ENCODE measurements at regions not wholly inside any gene's neighbourhood (a gene's known extent, or its start where the extent isn't known, plus 50 kb on each side); places are given as distances from the start of the nearest gene placed in this dataset.
A peak's percentile ranks its signal among the peaks of the same experiment; 100 is the strongest.
"Not testable (repeated sequence)": the region's sequence is repeated elsewhere in the genome, so short reads cannot be mapped to it uniquely, and the experiment has no call there.

DNA sequence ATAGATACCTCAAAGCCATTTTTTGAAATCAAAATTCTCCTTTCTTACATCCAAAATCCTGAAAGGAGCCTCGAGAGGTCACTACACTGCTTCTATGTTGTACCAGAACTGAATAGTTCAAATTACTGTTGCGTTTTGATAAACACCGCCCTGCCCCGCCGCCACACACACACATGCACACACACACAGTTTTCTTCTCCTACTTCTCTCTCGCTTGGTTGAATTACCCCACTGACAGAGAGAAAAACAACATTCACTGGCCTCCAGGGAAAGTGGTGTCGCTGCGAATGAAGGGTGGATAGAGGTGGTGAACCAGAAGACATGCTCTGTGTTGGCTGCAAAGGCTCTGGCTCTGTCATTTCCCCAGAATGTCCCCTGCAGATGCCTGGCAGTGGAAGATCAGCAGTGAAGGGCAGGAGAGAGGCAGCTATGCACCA, 183.4 kb upstream of the RFC3 start:
- DNase-seq = no peak

DNA sequence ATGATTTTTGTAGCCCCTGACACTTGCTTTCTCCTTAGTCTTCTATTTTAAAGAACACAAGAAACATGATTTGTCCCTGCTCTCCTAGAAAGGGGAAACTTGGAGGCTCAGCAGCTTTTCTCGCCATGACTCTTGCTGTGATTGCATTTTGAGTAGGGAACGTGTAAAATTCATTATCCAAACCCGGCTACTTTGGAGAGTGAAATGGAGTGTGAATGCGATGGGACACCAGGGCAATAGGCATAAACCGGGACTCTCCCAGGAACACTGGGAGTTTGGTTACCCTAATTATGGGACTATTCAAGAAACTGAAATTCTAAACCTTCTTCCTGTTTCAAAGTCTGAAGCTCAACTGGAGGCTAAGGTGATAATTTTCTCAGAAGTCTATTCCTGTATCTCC, 181.7 kb upstream of the RFC3 start:
- DNase-seq = no peak

DNA sequence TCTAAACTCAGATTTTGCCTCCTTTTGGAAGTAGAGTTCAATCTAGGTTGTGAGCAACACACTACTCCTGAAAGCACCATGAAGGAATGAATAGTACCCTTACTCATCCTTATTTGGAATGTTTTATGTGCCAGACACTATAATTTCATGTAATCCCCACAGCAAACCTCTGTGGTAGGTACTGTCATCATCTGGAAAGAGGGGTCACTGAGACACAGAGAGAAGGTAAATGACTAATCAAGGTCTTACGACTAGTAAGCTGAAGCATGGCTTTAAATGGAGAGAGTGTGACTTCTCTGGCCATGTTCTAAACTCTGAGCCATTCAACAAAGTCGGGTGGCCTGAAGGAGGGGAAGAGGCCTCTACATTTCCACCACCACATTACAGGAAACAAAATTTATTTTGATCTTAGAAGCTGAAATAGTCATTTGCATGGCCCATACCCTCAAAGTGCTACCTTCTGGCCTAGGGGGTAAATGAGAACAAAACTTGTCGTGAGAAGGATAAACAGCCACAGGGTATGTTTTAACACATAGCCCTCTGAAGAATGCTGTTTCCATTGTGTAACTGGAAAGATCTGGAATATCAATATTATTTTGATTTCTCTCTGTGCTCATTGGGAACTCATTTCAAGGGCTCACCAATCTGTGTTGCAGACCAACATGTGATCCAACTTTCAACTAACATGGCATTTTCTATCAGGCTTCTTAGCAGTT, 180.8 kb upstream of the RFC3 start:
- no peak for DNase-seq

DNA sequence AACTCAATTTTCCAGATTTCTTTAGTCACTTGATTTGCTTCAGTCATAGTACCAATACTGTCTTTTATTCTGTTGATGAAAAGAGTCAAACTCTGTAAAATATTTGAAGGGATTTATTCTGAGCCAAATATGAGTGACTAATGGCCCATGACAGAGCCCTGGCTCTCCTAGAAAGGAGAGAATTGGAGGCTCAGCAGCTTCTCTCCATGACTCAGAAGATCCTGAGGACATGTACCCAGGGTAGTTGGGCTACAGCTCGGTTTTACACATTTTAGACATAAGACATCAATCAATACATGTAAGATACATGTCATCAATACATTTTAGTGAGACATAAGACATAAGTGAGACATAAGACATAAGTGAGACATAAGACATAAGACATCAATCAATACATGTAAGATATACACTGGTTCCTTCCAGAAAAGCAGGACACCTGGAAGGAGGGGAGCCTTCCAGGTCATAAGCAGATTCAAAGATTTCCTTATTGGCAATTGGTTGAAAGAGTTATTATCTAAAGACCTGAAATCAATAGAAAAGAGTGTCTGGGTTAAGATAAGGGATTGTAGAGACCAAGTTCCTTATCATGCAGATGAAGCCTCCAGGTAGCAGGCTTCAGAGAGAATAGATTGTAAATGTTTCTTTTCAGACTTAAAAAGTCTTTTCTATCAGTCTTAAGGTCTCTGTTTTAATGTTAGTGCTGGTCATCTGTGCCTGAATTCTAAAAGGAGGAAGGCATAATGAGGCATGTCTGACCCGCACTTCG, 179.8 kb upstream of the RFC3 start:
- no peak for DNase-seq

DNA sequence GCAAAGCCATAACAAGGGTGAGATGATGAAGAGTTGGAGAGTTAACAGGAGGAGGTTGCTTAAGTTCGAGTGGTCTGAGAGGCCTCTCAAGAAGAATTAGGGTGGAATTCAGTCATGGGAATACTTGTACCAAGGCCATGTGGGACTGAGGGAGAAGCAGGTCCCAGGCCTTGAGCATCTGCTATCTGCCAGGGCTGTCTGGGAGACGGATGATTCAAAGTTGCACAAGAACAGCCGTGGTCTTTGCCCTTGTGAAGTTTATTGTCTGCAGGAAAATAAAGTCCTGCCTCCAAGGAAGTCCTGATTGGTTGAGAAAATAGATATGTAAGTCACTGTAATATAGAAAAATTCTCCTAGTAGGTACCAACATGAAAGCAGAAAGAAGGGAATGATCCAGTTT, 178.8 kb upstream of the RFC3 start:
- DNase-seq = no peak

DNA sequence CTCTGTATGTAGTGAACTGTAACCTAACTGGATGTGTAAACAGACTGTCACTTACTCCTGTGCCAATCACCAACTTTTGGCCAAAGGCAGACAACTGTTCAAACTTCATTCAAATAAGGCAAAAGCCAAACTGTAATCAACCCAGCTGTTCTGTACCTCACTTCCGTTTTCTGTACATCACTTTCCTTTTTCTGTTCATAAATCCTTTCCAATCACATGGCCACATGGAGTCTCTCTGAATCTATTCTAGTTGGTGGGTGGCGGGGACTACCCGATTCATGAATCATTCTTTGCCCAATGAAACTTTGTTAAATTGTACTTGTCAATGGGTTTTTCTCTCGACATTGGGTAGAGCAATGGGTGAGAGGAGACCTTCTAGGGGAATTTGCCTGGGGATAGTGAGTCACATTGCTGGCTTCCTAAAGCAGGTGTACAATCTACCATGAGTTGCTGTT, 178.3 kb upstream of the RFC3 start:
- DNase-seq = no peak

DNA sequence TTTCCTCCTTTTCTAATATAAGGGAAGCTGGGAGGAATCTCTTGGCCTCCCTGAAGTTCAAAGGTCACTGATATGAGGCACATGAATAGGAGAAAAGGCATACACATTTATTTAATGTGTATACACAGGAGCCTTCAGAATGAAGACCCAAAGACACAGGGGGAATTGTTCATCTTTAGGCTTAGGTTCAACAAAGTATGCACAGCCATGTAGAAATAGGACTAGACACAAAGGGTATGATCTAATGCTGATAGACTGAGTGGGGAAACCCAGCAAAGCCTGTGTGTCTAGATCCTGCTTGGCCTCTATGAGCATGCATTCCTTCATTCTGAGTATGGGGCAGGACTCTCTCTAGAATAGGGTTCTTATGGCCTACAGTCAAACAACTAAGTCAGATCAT, 177.1 kb upstream of the RFC3 start:
- no peak for DNase-seq

DNA sequence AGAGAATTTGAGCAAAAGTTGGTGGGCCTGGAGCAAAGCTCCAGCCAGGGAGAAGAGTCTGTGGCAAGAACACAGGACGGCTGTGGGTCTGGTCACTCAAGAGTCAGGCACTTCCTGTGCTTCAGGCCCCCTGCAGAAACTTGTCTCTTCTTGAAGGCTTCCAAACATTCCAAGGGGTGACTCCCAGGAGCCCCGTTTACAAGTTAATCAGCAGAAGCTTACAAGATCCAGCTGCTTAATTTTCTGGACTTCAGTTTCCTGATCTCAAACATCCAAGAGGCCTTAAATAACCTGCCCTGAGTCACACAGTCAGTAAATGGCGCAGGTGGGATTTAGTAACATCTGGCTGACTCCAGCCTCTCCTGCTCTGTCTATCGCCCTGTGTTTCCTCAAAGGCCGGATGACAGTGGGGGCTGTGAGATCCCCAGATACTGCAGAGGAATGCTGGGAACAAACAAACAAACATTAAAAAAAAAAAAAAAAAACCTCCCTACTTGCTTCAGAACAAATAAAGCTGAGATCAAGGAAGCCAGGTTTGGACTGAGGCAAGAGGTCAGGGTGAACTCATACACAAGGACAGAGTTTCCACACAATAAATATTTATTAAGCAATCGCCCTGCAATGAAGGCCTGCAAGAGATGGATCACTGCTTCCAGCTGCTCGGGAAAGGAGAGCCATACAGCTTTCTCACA, 175.4 kb upstream of the RFC3 start:
- DNase-seq = no peak

DNA sequence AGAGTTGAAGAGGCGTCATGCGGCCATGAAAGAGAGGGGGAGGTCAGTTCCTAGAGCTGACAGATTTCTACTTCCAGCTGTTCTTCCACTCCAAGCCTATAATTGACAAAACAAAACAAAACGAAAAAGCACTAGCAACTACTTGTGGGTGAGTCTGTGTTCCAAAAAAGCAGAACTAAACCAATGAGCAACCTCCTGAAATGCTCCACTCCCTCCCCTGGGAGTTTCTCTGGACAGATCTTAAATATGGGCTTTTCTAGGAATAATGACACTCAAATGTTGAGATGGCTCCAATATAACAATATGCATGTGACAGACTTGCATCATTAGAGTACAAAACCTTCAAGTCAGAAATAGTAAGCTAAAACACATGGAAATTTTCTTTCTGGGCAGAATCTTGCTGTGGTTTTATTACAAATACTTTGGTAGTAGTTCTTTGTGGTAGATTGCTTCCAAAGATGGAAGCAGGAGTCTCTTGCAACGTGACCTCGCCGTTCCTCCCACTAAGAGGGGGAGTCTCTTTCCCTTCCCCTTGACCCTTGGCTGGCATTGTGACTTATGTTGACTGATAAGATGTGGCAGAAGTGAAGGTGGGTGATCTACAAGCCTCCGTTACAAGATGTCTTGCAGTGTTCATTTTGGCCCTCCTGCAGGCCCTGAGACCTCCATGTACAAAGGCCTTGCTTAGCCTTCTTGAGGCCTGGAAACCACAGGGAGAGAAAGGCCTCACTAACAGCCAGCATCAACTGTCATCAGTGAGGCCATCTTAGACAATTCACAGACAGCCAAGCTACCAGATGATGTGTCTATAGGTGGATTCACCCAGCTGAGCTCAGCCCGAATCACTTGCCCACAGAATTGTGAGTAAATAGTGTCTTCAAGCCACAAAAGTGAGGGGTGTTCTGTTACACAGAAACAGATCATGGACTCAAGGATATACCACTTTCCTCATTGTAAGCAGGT, 173.1 kb upstream of the RFC3 start:
- DNase-seq = no peak

DNA sequence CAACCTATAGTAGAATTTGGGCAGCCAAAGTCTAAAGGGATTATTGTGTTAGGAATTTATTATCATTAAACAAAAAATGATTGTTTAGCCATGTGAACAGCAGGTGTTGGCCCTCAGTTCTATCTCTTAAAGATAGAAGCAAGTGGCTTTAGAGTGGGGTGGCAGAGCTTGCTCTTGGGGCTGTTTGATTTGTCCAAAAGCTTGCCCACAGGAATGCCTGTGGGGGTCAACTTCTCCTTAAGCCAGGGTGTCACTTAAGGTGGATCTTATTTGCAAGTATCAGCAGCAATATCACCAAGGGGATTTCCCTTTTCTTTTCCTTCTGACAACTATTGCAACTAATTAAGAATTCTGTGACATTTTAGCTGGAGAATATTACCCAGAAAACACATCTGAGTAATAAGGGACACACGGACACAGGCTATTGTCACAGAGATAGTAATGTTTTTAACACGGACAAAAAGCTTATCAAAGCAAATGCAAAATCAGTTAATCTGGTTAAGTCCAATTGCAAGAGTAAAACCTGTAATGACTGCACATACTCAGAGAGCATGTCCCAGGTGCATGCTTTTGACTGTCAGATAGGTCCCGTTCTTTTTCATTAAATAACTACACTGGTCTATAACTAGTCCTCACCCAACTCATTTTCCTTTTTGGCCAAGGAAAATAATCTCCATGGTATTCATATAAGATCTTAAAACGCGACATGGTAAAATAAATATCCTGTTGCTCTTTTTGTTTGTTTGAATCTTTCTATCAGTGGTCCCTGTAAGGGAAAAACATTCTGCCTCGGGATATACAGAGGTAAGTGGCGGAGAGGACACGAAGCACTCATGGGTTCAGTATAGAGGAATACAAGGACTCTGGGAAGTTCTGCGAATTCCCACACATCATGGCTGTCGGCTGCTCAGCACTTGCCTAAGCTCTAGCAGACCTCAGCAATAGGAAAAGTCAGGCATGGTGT, 172.1 kb upstream of the RFC3 start:
- DNase-seq = no peak

DNA sequence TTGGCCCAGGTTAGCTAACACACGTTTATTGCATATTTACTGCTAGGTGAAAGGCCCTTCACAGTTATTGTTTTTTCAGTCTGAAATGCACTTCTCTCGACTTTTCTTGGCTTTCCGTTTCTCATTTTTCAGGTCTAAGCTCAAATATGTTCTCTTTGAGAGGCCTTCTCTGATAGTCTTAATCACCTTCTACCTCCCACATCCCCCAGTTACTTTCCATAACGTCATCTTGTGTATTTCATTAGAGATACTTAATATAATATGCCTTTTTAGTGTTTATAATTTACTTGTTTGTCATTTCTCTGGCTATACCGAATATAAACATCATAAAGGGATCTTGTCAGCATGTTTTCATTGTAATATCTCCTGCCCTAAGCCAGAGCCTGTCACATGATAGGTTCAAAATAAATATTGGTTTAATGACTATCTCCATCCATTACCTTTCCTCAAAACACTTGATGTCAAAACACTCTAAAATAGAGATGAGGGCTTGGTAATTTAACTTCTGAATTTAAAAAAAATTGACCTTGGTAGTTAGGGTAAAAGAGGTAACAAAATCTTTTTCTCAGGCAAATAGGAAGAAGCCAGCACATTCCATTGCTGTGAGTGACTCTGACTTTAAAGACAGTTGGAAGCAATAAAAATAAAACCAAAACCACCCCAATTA, 168.6 kb upstream of the RFC3 start:
- peak in 1 of 2 experiments; percentile 5 for DNase-seq

DNA sequence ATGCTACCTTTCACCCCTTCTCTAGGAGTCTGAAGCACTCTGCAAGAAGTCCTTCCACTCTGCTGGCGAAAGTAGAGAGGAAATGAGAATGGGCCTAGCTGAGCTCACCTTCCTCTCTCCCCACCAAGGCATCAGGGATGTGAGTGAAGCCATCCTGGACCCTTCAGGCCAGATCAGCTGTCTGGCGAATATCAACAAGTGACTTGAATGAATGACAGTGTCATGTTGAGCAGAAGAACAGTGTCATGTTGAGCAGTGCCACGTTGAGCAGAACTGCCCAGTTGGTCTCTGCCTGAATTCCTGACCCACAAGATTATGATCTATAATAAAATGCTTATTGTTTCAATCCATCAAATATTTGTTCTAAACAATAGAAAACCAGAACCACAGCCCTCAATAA, 166.2 kb upstream of the RFC3 start:
- no peak for DNase-seq

DNA sequence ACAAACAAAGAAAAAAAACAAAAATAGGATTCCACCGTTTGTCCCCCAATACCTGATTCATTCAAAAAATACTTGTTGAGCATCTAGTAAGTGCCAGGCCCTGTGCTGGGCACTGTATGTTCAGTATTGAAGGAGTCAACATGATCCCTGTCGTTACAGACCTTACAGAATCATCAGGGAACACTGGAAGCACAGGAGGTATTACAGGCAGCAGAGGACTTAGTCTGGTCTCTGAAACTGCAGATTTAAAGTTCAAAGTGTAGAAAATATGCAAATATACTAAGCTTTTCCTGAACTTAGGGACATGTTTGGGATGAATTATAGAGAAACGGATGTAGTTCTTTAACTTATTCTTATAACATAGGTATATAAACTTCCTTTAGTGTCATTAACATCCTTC, 160.7 kb upstream of the RFC3 start:
- no peak for DNase-seq

DNA sequence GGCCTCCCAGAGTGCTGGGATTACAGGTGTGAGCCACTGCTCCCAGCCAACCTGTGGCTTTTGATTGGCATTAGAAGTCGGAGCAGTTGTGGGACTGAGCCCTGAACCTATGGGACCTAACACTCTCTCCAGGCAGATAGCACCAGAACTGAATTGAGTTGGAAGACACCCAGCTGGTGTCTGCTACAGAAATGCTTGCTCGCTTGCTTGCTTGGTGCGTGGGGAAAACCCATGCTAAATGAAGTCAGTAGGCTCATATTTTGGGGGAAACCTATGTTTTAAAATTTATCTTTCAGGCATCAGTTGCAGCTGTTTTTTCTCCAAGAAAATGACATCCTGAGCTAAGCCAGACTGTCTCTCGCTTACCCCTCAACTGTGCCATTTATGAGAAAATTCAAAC, 158.5 kb upstream of the RFC3 start:
- DNase-seq = no peak

DNA sequence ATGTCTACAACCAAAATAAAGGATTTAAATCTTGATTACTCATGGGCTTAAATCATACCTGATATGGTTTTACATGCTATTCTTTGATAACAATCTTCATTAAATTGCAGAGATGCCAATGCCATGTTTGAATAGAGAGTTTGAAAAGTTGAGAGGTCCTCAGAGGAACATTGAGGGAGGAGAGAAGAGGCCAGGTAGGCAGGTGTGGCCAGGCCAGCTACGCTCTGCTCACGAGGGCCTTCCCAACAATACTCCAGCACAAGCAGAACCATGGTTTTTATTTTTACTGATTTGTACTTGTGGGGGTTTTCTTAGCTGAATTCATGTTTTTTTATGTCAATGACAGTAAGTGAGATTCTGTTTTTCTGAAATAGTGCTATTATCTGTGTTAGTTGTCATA, 158.1 kb upstream of the RFC3 start:
- no peak for DNase-seq

DNA sequence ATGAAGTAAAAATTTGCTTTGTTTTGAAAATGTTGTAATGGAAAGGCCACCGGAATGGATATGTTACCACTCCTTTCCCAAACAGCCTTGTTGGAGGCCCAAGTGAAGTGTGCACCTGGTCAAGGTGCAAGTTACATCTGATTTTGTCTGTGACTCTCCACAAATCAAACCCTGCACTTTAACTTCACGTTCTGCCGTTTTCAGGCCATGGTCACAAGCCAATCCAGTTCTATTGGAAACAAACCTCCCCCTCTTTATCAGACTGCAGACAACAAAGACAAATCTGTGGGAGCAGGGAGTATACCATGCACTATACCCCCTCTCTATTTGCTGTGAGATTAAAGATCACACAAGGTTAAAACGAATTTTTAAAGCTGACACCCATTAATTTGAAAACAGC, 155.6 kb upstream of the RFC3 start:
- no peak for DNase-seq

DNA sequence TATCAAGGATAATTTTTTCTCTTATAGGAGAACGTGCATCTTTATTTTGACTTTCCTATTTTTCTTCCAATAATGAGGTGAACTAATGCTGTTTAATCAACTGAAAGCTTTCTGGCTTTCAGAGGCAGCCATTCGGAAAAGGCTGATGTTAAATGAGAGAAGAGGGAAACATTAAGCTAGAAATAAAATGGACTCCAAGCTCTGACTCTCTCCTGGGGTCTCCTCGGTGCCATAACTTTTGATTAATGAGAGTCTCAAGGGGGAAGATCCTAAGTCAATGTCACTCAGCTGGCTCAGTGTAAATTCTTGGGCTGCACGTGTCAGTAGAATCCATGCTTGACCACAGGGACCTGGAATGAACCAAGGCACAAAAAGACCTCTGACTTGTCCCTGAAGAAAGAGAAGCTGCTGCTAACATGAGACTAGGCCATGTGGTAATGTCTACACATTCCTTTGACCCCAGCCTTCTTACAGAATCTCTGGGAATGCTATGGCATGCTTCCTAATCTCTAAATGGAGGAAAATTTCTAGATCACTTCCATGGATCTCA, 152.2 kb upstream of the RFC3 start:
- DNase-seq = no peak

DNA sequence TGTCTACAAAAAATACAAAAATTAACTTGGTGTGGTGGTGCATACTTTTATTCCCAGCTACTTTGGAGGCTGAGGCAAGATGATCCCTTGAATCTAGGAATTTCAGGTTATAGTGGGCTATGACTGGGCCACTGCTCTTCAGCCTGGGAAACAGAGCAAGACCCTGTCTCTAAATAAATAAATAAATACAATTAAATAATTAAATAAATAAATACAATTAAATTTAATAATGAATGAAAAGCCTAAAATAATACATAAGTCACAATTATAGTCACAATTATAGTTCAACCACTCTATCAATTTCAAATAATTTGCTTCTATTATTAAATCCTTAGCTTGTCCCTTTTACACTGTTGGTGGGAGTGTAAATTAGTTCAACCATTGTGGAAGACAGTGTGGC, 146.4 kb upstream of the RFC3 start:
- DNase-seq = no peak

DNA sequence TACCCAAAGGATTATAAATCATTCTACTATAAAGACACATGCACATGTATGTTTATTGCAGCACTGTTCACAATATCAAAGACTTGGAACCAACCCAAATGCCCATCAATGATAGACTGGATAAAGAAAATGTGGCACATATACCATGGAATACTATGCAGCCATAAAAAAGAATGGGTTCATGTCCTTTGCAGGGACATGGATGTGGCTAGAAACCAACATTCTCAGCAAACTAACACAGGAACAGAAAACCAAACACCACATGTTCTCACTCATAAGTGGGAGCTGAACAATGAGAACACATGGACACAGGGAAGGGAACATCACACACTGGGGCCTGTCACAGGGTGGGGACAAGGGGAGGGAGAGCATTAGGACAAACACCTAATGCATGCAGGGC, 145.9 kb upstream of the RFC3 start:
- DNase-seq = not testable (repeated sequence)
